Forelimb muscle (tissue), 1 donor: ENCODE measurements at regions not wholly inside any gene's neighbourhood (a gene's known extent, or its start where the extent isn't known, plus 50 kb on each side); places are given as distances from the start of the nearest gene placed in this dataset.
A peak's percentile ranks its signal among the peaks of the same experiment; 100 is the strongest.

ENCODE experiments used
- DNase-seq: peaks from one replicate; pipeline ENCODE4 v3.0.0-alpha.2; 2013; ENCODE audit warnings: low read depth

- no peak for DNase-seq
Observed at GRCh38 chr4:31617667-31618066, 897.5 kb downstream of the PCDH7 start.

DNA sequence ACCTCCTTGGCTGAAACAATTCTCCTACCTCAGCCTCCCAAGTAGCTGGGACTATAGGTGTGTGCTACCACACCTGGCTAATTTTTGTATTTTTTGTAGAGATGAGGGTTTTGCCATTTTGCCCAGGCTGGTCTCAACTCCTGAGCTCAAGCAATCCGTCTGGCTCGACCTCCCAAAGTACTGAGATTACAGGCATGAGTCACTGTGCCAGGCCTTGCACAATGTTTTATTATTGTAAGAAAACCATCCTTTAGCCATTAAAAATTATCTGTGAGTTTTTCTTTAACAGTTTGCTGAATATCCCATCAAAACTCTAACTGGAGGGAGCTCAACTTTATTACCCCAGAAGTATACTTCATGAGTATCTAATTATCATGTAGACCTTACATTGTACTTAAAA, 900.3 kb downstream of the PCDH7 start:
- no peak for DNase-seq

- no peak for DNase-seq
Observed at GRCh38 chr4:31645236-31645635, 925.1 kb downstream of the PCDH7 start.

GRCh38 chr4:31647786-31648185, 927.6 kb downstream of the PCDH7 start:
- no peak for DNase-seq

DNA sequence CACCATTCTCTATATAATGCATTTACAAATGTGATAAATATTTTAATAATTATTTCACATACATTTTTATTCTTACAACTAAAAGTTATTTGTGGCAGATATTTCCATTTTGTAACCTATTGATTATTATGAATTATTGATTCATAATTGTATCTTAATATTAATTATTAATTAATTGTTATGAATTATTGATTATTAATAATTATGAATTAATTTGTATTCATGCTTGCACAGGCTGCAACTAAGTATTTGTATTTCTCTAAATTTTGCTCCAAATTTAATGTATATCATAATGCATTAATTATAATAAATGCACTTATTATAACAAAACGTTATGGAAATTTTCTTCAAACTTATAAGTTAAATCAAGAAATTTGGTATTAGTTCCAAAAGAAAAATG, 929.7 kb downstream of the PCDH7 start:
- no peak for DNase-seq

- no peak for DNase-seq
Observed at GRCh38 chr4:31651541-31651940, 931.4 kb downstream of the PCDH7 start.

DNA sequence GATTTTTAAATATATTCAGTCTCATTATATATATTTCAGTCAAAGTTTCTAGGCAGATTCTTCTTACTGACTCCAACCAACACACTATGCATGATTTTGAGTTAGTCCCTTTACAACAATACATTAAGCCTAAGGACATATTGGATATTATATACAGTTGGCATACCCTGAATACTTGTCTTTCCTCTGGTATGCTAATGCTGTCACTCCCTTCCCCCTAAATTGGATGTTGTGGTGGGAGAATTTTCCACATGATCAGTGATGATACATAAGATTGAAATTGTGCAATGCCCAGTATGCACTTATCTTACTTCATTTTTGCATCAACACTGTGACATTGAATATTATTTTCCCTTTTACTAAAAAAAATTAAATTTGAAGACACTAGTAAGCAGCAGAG, 935.2 kb downstream of the PCDH7 start:
- no peak for DNase-seq

DNA sequence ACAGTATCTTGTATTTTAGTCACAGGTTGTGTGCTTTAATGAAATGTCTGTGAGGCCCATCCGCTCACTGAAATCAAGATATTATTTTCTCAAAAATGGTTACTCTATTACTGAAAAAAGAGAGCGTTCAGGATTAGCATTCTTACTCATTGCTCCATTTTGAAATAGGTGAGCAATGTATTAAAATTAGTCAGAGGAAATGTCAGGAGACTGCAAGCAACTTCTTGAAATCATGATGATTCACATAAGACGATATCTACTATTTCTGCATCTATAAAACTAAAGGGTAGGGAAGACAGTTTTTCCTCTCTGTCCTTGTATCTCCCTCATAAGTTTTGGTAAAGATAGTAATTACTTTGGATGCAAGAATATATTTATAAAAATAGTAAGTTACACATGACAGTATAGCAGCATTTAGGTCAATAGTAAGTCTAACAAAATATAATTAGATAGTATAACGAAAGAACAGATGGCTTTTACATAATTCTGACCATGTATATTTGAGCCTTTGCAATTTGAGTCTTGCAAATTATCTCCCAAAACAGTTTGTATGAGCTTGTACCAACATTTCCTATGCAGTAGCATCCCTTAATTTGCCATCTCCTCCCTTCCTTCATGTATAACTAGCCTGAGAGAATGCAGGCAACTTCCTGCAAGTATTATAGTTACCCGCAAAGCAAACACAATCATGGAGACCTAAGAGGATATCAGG, 937.8 kb downstream of the PCDH7 start:
- no peak for DNase-seq

- no peak for DNase-seq
Observed at GRCh38 chr4:31660916-31661315, 940.7 kb downstream of the PCDH7 start.

GRCh38 chr4:31662951-31663350, 942.8 kb downstream of the PCDH7 start:
- no peak for DNase-seq

- peak; percentile 47 for DNase-seq
Observed at GRCh38 chr4:31667686-31668085, 947.5 kb downstream of the PCDH7 start.

DNA sequence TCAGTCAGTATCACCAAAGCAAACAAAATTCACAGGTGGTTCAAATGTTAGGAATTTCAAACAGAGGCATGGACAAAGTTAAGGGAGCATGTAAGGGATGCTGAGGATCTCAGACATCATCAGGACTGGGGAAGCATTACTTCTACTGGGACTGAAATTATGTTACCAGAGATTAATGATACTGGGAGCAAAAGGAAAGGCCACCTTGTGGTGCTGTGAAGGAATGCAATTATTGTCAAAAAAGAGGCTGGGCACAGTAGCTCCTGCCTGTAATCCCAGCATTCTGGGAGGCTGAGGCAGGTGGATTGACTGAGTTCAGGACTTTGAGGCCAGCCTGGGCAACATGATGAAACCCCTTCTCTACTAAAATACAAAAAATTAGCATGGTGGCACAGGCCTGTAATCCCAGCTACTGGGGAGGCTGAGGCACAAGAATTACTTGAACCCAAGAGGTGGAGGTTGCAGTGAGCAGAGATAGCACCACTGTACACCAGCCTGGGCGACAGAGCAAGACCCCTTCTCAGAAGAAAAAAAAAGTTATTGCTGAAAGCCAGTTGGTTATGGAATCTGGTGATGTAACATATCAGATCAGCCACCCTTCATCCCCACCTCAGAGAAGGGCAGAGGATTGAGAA, 954.3 kb downstream of the PCDH7 start:
- no peak for DNase-seq

- no peak for DNase-seq
Observed at GRCh38 chr4:31678356-31678755, 958.2 kb downstream of the PCDH7 start.

DNA sequence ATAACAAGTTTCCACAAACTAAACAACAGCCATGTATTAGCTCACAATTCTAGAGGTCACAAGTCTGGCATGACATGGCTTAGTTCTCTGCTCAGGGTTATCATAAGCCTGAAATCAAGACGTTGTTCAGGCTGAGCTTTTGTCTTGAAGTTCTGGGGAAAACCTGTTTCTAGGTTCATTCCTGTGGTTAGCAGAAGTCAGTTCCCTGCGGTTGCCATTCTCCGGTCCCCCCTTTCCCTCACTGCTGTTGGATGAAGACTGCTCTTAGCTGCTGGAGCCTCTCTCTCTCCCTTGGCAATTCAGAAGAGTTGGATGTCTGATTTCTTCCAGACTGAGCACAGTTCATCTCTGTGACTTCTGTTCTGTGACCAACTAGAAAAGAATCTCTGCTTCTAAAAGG, 962.6 kb downstream of the PCDH7 start:
- DNase-seq = no peak

GRCh38 chr4:31687717-31688342, 967.7 kb downstream of the PCDH7 start:
- DNase-seq = no peak

DNA sequence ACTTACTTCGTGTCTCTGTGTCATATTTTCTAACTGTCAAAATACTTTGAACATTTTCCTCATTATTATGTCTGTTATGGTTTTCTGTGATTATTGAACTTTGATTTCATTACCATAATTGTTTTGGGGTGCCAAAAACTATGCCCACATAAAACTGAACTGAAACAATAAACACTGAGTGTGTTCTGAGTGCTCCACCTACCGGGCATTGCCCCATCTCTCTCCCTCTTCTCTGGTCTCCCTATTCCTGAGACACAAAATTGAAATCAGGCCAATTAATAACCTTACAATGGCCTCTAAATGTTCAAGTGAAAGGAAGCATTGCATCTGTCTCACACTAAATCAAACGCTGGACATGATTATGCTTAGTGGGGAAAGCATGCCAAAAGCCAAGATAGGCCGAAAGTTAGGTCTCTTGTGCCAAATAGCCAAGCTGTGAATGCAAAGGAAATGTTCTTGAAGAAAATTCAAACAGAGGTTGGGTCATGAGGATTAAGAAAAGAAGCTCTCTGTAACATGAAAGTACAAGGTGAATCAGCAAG, 972.3 kb downstream of the PCDH7 start:
- DNase-seq = no peak

DNA sequence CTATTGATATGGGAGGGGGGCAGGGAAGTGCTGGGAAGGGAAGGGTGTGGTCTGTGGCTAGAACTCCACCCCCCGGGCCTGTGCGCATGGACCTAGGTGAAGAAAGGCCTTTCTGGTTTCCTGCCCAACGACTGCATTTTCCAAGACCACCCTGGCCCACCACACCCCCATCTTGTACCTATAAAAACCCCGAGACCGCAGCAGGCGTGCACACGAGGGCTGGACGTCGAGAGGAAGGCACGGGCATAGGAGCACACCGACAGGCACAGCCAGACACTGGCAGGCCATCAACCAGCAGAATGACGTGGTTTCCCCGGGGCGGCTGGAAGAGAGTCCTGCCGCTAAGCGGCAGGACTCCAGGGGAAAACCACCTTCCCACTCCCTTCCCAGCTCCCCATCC, 981.1 kb downstream of the PCDH7 start:
- no peak for DNase-seq

DNA sequence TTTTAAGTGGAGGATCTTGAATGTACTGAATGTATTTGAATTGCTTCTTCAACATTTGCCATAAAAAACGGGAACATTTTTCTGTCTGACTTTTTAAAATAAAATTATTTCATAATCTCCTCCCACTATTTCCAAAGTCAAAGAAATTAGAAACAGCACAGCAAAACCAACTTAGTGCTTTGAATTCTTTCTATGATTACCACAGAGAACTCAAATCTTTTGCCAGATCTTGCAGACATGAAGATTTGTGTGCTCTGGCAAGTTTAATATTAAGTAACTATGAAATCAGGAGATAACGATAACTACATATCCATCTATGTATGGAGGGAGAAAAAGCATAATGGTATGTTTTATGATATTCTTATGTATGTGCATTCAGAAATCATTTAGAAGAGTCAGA, 982.2 kb downstream of the PCDH7 start:
- DNase-seq = no peak

DNA sequence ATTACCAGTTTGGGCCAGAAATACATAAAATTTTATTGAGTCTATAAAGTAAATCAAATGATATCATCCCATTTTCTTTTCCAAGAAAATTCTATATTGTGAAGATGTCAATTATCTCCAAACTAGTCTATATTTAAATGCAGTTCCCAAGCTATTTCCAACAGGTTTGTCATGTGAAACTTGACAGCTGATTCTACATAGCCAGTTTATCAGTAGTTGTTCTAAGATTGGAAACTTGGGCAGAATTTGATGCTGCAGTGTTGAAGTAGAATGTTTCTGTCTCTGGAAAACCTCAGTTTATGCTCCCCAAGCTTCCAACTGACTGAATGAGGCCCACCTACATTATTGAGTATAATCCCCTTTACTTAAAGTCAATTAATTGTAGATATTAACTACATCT, 994.1 kb downstream of the PCDH7 start:
- no peak for DNase-seq

DNA sequence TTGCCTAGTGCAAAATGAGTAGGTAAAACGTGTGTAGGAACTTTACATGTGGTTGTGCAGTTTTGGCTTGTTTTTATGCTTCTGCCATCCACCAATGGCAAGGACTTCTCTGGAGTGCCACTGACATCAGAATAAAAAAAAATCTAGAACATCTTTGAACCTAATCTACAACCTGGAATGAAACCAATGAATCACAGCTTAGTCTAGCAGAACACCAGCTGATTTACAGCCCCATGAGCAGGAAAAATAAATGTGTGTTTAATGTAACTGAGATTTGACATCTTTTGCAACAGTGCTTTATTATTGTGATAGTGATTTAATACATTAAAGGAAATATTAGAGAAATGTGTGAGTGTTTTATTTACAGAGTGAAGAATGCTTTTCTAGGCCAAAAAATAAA, 995.1 kb downstream of the PCDH7 start:
- DNase-seq = no peak

DNA sequence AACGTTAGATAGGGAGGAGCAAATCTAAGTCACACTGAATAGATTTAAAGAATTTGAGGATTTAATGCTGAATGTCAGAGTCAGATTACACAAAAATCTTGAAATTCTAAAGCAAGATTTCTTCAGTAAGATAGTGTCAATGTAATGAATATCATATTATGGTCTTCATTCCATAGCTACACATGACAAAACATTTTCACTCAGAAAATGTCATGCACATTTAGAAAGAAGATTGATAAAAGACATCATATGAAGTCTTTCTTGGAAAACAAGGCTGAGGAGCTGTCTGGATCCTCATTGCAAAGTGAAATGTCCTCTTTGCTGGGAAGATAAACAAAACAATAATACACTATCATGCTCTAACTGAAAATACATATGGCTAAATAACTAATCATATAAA, 1006.9 kb downstream of the PCDH7 start:
- no peak for DNase-seq

DNA sequence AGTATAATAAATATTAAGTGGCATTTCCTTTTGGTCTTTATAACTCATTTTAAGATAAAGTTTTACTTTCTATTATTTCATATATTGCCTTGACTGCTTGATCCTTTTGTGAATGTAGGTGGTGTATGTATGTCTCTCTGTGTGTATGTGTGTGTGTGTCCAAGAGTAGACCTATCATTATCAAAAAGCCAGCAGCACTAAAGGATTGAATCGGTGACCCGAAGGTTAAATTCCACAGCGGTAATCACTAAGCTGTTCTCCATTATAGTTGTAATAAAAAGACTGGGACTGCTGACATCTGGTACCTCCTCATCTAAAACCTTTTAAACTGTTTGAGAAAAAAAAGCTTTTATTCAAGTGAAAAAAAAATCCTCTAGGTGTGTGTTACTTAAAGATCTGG, 1014.8 kb downstream of the PCDH7 start:
- no peak for DNase-seq

DNA sequence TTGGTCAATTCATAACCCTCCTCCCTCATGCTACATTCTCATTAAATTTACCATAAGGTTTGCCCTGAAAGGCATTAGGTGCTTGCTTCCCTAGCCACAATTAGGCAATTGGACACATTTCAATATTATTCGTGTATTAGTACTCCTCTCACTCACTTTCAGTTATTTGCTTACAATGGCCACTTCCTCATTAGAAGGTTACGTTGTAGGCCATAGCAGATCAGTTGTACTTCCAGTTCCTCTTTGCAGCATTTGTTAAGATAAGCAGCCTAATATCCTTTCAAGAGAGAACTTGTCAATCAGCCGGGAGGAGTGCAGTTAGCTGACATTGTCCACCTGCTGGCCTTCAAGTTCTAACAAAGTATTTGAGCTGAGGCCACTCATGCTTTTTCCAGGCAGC, 1017.2 kb downstream of the PCDH7 start:
- no peak for DNase-seq
